Panc1 (cell line): ENCODE measurements at regions not wholly inside any gene's neighbourhood (a gene's known extent, or its start where the extent isn't known, plus 50 kb on each side); places are given as distances from the start of the nearest gene placed in this dataset.

Source experiments
- ATAC-seq: fragments of 200-7000 bp; cut with Tn5 transposase; 2 replicates; pipeline ENCODE4 v1.9.1; 2020; ENCODE audit warnings: mild to moderate bottlenecking, moderate library complexity
- BruUV-seq: library from RNA; stranded (reverse); fragments of 400-500 nt; replicated peaks from 2 replicates; lab custom pipeline; 2021; lab: Mats Ljungman, UMichigan
- CTCF ChIA-PET: fragments of 300-600 bp; sonication (Branson Sonifier 250); formaldehyde crosslinking; loops from one replicate; lab custom pipeline; 2022; ENCODE audit warnings: antibody characterized with exemption; lab: Charles Lee
- POLR2A ChIA-PET: fragments of 300-600 bp; sonication (Branson Sonifier 250); formaldehyde crosslinking; loops from one replicate; lab custom pipeline; 2022; ENCODE audit warnings: antibody characterized with exemption; lab: Charles Lee
- DNase-seq: peaks from one replicate; pipeline ENCODE4 v3.0.0-alpha.2; 2010; ENCODE audit warnings: low read depth, low spot score
- H3K27ac ChIP-seq: 2 replicates; pipeline ENCODE4 v1.5.1; 2011; ENCODE audit warnings: mild to moderate bottlenecking, low read length, inconsistent platforms
- H3K27me3 ChIP-seq: fragments of 200-500 bp; sonication (Bioruptor generic); 2 replicates; pipeline ENCODE4 v1.6.0; 2014; ENCODE audit warnings: low read length, inconsistent platforms; ENCODE audit not compliant: control insufficient read depth, insufficient read depth
- H3K36me3 ChIP-seq: fragments of 200-500 bp; sonication (Bioruptor generic); 2 replicates; pipeline ENCODE4 v1.5.1; 2014; ENCODE audit warnings: inconsistent platforms, mild to moderate bottlenecking, low read length, moderate library complexity; ENCODE audit not compliant: control insufficient read depth, insufficient read depth
- H3K4me1 ChIP-seq: 2 replicates; pipeline ENCODE4 v1.5.1; 2011; ENCODE audit warnings: inconsistent platforms, mild to moderate bottlenecking, low read length, moderate library complexity; ENCODE audit not compliant: control insufficient read depth, insufficient read depth
- H3K4me3 ChIP-seq, 2 experiments: 2 replicates each; pipeline ENCODE4 v1.5.1; 2011 to 2012; ENCODE audit warnings: low read depth in 2 of 2, low read length in 2 of 2, mild to moderate bottlenecking in 2 of 2, inconsistent platforms in 1 of 2, moderate library complexity in 1 of 2
- H3K9me3 ChIP-seq: fragments of 200-500 bp; sonication (Bioruptor generic); 2 replicates; pipeline ENCODE4 v1.5.1; 2014; ENCODE audit warnings: low read depth, mild to moderate bottlenecking, inconsistent platforms, low read length, moderate library complexity; ENCODE audit not compliant: control insufficient read depth, insufficient read depth
- POLR2AphosphoS5 ChIP-seq: IDR thresholded peaks from 2 replicates; pipeline ENCODE4 v1.6.1; 2012; ENCODE audit warnings: mild to moderate bottlenecking, low read depth, low read length, moderate library complexity
- SIN3A ChIP-seq: IDR thresholded peaks from 2 replicates; pipeline ENCODE4 v1.6.1; 2012; ENCODE audit warnings: low read depth, mild to moderate bottlenecking, low read length, moderate library complexity, borderline replicate concordance; ENCODE audit not compliant: insufficient read depth
- TCF7L2 ChIP-seq: IDR thresholded peaks from 2 replicates; pipeline ENCODE4 v1.6.1; 2011; ENCODE audit warnings: mild to moderate bottlenecking, low read depth, low read length, inconsistent platforms
- in situ Hi-C: cut with HindIII; loops from 2 replicates; pipeline ENCODE4 v1.10.0; 2016; ENCODE audit warnings: low sequenced_read_pairs, low pct_unique_long_range_greater_than_20kb
- intact Hi-C: fragments of 100-400 bp; cut with micrococcal nuclease; formaldehyde crosslinking; loops from one replicate; pipeline ENCODE4 v1.10.0; 2022; ENCODE audit not compliant: unreplicated experiment
- TF ChIP-seq, protein P1 (sequence below): fragments of 450-650 bp; IDR thresholded peaks from 2 replicates; pipeline ENCODE4 v1.5.1; 2017; ENCODE audit warnings: mild to moderate bottlenecking
- TF ChIP-seq, protein P2 (sequence below), 2 experiments: IDR thresholded peaks; 2 replicates each; pipeline ENCODE4 v1.6.1; 2011 to 2012; ENCODE audit warnings: low read depth in 2 of 2, control low read depth in 1 of 2, low read length in 1 of 2, mild to moderate bottlenecking in 1 of 2, moderate library complexity in 1 of 2; ENCODE audit not compliant: insufficient read depth in 1 of 2

DNA sequence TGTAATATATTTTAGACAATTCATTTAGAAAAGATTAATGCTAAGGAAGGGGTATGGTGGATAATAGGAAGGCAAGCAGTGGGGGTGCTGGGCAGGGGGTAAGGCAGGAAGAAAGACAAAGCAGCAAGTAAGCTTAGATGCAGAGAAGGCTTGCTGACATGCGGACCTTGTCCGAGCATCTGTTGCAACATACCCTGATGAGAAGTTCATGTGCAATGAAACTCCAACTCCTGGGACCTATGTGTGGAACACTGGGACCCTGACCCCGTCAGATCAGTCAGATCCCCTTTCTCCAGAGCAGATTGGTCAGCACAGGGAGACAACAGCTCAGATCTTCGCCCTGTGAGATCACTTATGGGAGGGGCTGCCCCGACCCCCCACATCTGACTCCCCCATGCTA, 71.3 kb upstream of the ZNF599 start:
- in situ Hi-C loops = no loop called here
- no peak for ATAC-seq

DNA sequence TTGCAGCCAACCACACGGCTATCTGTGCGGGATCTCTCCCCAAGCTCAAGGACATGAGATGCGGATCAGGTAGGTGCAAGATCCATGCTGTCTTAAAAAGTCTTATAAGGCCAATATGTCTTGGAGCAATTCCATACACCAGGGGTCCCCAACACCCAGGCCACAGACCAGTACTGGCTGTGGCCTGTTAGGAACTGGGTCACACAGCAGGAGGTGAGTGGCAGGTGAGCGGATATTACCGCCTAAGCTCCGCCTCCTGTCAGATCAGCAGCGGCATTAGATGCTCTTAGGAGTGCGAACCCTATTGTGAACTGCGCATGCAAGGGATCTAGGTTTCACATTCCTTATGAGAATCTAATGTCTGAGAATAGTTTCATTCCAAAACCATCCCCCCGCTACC, 68.8 kb upstream of the ZNF599 start:
- ChIA-PET POLR2A (no interaction called here), CTCF (no interaction called here)
- Histone ChIP-seq H3K27me3 (peaks cover 4% of the 10 kb centered on the region), H3K9me3 (no peaks in the 10 kb centered on the region), H3K4me1 (no peaks in the 10 kb centered on the region), H3K27ac (no peak overlapping the region), H3K36me3 (no peaks in the 10 kb centered on the region), H3K4me3 (no peak overlapping the region)
- no peak for DNase-seq
- in situ Hi-C loops (no loop called here), intact Hi-C loops (no loop called here)
- BruUV-seq = no TSS peak
- ATAC-seq = no peak
- TF ChIP-seq SIN3A = no peak
- TF ChIP-seq, protein P1, sequence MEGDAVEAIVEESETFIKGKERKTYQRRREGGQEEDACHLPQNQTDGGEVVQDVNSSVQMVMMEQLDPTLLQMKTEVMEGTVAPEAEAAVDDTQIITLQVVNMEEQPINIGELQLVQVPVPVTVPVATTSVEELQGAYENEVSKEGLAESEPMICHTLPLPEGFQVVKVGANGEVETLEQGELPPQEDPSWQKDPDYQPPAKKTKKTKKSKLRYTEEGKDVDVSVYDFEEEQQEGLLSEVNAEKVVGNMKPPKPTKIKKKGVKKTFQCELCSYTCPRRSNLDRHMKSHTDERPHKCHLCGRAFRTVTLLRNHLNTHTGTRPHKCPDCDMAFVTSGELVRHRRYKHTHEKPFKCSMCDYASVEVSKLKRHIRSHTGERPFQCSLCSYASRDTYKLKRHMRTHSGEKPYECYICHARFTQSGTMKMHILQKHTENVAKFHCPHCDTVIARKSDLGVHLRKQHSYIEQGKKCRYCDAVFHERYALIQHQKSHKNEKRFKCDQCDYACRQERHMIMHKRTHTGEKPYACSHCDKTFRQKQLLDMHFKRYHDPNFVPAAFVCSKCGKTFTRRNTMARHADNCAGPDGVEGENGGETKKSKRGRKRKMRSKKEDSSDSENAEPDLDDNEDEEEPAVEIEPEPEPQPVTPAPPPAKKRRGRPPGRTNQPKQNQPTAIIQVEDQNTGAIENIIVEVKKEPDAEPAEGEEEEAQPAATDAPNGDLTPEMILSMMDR = no peak
- TF ChIP-seq POLR2AphosphoS5 = no peak
- TF ChIP-seq, protein P2, sequence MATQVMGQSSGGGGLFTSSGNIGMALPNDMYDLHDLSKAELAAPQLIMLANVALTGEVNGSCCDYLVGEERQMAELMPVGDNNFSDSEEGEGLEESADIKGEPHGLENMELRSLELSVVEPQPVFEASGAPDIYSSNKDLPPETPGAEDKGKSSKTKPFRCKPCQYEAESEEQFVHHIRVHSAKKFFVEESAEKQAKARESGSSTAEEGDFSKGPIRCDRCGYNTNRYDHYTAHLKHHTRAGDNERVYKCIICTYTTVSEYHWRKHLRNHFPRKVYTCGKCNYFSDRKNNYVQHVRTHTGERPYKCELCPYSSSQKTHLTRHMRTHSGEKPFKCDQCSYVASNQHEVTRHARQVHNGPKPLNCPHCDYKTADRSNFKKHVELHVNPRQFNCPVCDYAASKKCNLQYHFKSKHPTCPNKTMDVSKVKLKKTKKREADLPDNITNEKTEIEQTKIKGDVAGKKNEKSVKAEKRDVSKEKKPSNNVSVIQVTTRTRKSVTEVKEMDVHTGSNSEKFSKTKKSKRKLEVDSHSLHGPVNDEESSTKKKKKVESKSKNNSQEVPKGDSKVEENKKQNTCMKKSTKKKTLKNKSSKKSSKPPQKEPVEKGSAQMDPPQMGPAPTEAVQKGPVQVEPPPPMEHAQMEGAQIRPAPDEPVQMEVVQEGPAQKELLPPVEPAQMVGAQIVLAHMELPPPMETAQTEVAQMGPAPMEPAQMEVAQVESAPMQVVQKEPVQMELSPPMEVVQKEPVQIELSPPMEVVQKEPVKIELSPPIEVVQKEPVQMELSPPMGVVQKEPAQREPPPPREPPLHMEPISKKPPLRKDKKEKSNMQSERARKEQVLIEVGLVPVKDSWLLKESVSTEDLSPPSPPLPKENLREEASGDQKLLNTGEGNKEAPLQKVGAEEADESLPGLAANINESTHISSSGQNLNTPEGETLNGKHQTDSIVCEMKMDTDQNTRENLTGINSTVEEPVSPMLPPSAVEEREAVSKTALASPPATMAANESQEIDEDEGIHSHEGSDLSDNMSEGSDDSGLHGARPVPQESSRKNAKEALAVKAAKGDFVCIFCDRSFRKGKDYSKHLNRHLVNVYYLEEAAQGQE (IDR thresholded peaks at IDR 0.05; ENCODE audit: insufficient read depth in 1 of 2, low read depth in 2 of 2, low read length in 1 of 2) = no peak

More for the DNA sequence above, 71.3 kb upstream of the ZNF599 start:
- H3K4me3 ChIP-seq = no peak overlapping the region
- DNase-seq = no peak
- TF ChIP-seq POLR2AphosphoS5 (no peak), SIN3A (no peak), TCF7L2 (no peak)
- TF ChIP-seq, protein P2 (IDR thresholded peaks at IDR 0.05; ENCODE audit: insufficient read depth in 1 of 2, low read depth in 2 of 2, low read length in 1 of 2) = no peak
- TF ChIP-seq, protein P1 = no peak
- no peak overlapping the region for H3K27ac ChIP-seq
- no TSS peak for BruUV-seq
- H3K36me3 ChIP-seq = no peaks in the 10 kb centered on the region
- H3K27me3 ChIP-seq = peaks cover 2% of the 10 kb centered on the region; the same call in 1 of the 2 replicates
- H3K4me1 ChIP-seq = no peaks in the 10 kb centered on the region
- ChIA-PET POLR2A (no interaction called here), CTCF (no interaction called here)
- H3K9me3 ChIP-seq = no peaks in the 10 kb centered on the region
- intact Hi-C loops = no loop called here
